ENCODE measurements at regions not wholly inside any gene's neighbourhood (a gene's known extent, or its start where the extent isn't known, plus 50 kb on each side); places are given as distances from the start of the nearest gene placed in this dataset.

DNA sequence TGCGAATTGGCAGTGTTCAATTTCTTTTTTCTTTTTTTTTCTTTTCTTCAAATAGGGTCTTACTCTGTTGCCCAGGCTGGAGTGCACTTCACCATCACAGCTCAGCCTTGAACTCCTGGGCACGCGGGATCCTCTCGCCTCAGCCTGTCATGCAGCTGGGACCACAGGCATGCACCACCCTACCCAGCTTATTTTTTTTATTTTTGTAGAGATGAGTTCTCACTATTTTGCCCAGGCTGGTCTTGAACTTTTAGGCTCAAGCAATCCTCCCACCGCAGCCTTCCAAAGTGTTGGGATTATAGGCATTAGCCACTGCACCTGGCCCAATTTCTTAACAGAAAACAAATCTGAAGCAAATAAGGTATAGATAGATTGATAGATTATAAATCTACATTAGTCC lies 69.3 kb downstream of the SKIDA1 start:
- Histone ChIP-seq H3K4me3 (ENCODE audit: extremely low read depth in 1 of 4, insufficient read depth in 2 of 4, low read depth in 3 of 4, low read length in 4 of 4) (no peak overlapping the region), H3K14ac (ENCODE audit: insufficient read length) (no peak overlapping the region), H2BK120ac (replicated peaks; ENCODE audit: low read depth, low read length) (no peak overlapping the region), H3K79me2 (ENCODE audit: control insufficient read depth in 1 of 2, insufficient read depth in 2 of 2, low read length in 2 of 2) (no peaks in the 10 kb centered on the region), H3K9ac (replicated peaks in 1 of 4; ENCODE audit: extremely low read depth in 1 of 4, low read depth in 3 of 4, low read length in 3 of 4) (no peak overlapping the region), H3K4me1 (replicated peaks in 1 of 4; ENCODE audit: control insufficient read depth in 3 of 4, insufficient read depth in 4 of 4, low read length in 3 of 4) (no peaks in the 10 kb centered on the region), H3K4ac (replicated peaks; ENCODE audit: insufficient read length, low read depth, low read length) (no peak overlapping the region), H3K27me3 (replicated peaks in 1 of 4; ENCODE audit: control insufficient read depth in 3 of 4, extremely low read depth in 1 of 4, insufficient read depth in 3 of 4, low read length in 3 of 4) (no peaks in the 10 kb centered on the region), H2BK12ac (ENCODE audit: low read depth, low read length) (no peak overlapping the region), H4K20me1 (replicated peaks in 1 of 2; ENCODE audit: control insufficient read depth in 1 of 2, insufficient read depth in 2 of 2, low read length in 2 of 2) (no peaks in the 10 kb centered on the region), H2BK20ac (ENCODE audit: low read length) (no peak overlapping the region), H3K79me1 (ENCODE audit: low read depth, low read length) (no peaks in the 10 kb centered on the region), H2AK5ac (ENCODE audit: low read depth, low read length) (no peak overlapping the region), H4K91ac (replicated peaks; ENCODE audit: insufficient read length, low read length) (no peak overlapping the region), H3K9me3 (ENCODE audit: insufficient read depth in 2 of 2, low read depth in 1 of 2, low read length in 1 of 2) (no peaks in the 10 kb centered on the region), H2AFZ (ENCODE audit: low read length) (no peak overlapping the region), H3K23me2 (ENCODE audit: low read depth, low read length) (no peaks in the 10 kb centered on the region), H4K5ac (ENCODE audit: insufficient read length, low read depth, low read length) (no peak overlapping the region), H2BK15ac (ENCODE audit: low read length) (no peak overlapping the region), H2BK5ac (ENCODE audit: low read depth, low read length) (no peak overlapping the region), H3K36me3 (ENCODE audit: control insufficient read depth in 2 of 4, insufficient read depth in 4 of 4, low read length in 3 of 4) (no peaks in the 10 kb centered on the region), H3K18ac (ENCODE audit: extremely low read depth, low read length) (no peak overlapping the region), H3K27ac (ENCODE audit: low read depth, low read length) (no peak overlapping the region), H3K23ac (ENCODE audit: insufficient read length) (no peak overlapping the region), H3K56ac (replicated peaks; ENCODE audit: insufficient read length, low read depth, low read length) (no peak overlapping the region), H4K8ac (ENCODE audit: extremely low read depth, insufficient read depth, low read length) (no peak overlapping the region), H3K4me2 (ENCODE audit: insufficient read depth in 1 of 2, low read depth in 2 of 2, low read length in 2 of 2) (no peak overlapping the region)
- ChIA-PET CTCF (ENCODE audit: partially characterized antibody) (no interaction called here), POLR2A (ENCODE audit: partially characterized antibody) (no interaction called here)
- DNase-seq (ENCODE audit: low read depth in 1 of 2, low spot score in 2 of 2) (no peak), FAIRE-seq (no peak)
- whole genome bisulfite sequencing, 2 experiments (ENCODE audit: extremely low coverage in 1 of 2, insufficient coverage in 1 of 2, insufficient read length in 1 of 2, insufficient replicate concordance in 2 of 2, low coverage in 1 of 2, low lambda C conversion rate in 2 of 2, missing lambda C conversion rate in 1 of 2): 99% methylated on average over 5 of the region's 5 CpGs; no CpG with 5 or more reads in 1 of the 2 experiments
- TF ChIP-seq CHD1 (IDR thresholded peaks at IDR 0.05; ENCODE audit: low read depth, low read length): no peak
- TF ChIP-seq SAP30 (IDR thresholded peaks at IDR 0.05; ENCODE audit: insufficient read depth, insufficient replicate concordance, low read length): no peak
- no peak for TF ChIP-seq POLR2A (IDR thresholded peaks at IDR 0.05; ENCODE audit: control extremely low read depth in 1 of 2, low read depth in 2 of 2, low read length in 2 of 2)
- TF ChIP-seq, protein P1, sequence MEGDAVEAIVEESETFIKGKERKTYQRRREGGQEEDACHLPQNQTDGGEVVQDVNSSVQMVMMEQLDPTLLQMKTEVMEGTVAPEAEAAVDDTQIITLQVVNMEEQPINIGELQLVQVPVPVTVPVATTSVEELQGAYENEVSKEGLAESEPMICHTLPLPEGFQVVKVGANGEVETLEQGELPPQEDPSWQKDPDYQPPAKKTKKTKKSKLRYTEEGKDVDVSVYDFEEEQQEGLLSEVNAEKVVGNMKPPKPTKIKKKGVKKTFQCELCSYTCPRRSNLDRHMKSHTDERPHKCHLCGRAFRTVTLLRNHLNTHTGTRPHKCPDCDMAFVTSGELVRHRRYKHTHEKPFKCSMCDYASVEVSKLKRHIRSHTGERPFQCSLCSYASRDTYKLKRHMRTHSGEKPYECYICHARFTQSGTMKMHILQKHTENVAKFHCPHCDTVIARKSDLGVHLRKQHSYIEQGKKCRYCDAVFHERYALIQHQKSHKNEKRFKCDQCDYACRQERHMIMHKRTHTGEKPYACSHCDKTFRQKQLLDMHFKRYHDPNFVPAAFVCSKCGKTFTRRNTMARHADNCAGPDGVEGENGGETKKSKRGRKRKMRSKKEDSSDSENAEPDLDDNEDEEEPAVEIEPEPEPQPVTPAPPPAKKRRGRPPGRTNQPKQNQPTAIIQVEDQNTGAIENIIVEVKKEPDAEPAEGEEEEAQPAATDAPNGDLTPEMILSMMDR (IDR thresholded peaks at IDR 0.05; ENCODE audit: control extremely low read depth in 1 of 3, insufficient read depth in 1 of 3, low read depth in 1 of 3, low read length in 3 of 3): no peak
- no peak for TF ChIP-seq TBP (IDR thresholded peaks at IDR 0.05; ENCODE audit: low read depth, low read length)
- no peak for TF ChIP-seq SIN3A (conservative IDR thresholded peaks at IDR 0.05 in 1 of 2, IDR thresholded peaks at IDR 0.05 in 1 of 2; ENCODE audit: low read depth in 1 of 2, low read length in 2 of 2)
- TF ChIP-seq TAF1 (IDR thresholded peaks at IDR 0.05; ENCODE audit: low read depth, low read length): no peak
- no peak for TF ChIP-seq RAD21 (IDR thresholded peaks at IDR 0.05 in 1 of 2, conservative IDR thresholded peaks at IDR 0.05 in 1 of 2; ENCODE audit: low read depth in 2 of 2, low read length in 2 of 2)
- no peak for TF ChIP-seq HDAC2 (IDR thresholded peaks at IDR 0.05; ENCODE audit: borderline replicate concordance in 1 of 2, low read depth in 2 of 2, low read length in 2 of 2)
- no peak for TF ChIP-seq KDM4A (IDR thresholded peaks at IDR 0.05; ENCODE audit: low read depth, low read length, severe bottlenecking)
- TF ChIP-seq JUN (IDR thresholded peaks at IDR 0.05; ENCODE audit: low read depth, low read length): no peak
- no peak for TF ChIP-seq PHF8 (conservative IDR thresholded peaks at IDR 0.05; ENCODE audit: low read depth, low read length)
